GM23338 (cell line): ENCODE measurements at regions not wholly inside any gene's neighbourhood (a gene's known extent, or its start where the extent isn't known, plus 50 kb on each side); places are given as distances from the start of the nearest gene placed in this dataset.

Experiments
- ATAC-seq: fragments of 200-7000 bp; cut with Tn5 transposase; 3 replicates; pipeline ENCODE4 v1.9.1; 2020
- DNase-seq: peaks from one replicate; pipeline ENCODE4 v3.0.0-alpha.2; 2015; ENCODE audit warnings: low spot score
- H2AFZ ChIP-seq: fragments of 200-600 bp; sonication (generic); 2 replicates; pipeline ENCODE4 v1.8.0; 2016; ENCODE audit warnings: antibody characterized with exemption, mild to moderate bottlenecking, moderate library complexity
- H3F3A ChIP-seq: fragments of 200-600 bp; sonication (generic); replicated peaks from 2 replicates; pipeline ENCODE4 v1.8.0; 2017; ENCODE audit warnings: antibody characterized with exemption, mixed run types, low read depth
- H3K27ac ChIP-seq: fragments of 200-600 bp; sonication (generic); 2 replicates; pipeline ENCODE4 v1.6.1; 2016; ENCODE audit warnings: low read depth
- H3K27me3 ChIP-seq: fragments of 200-600 bp; sonication (generic); 2 replicates; pipeline ENCODE4 v1.8.0; 2016; ENCODE audit warnings: mild to moderate bottlenecking, mixed run types, moderate library complexity; ENCODE audit not compliant: insufficient read depth
- H3K36me3 ChIP-seq: fragments of 200-600 bp; sonication (generic); 2 replicates; pipeline ENCODE4 v1.8.0; 2016; ENCODE audit warnings: mild to moderate bottlenecking; ENCODE audit not compliant: insufficient read depth
- H3K4me1 ChIP-seq: fragments of 200-600 bp; sonication (generic); 2 replicates; pipeline ENCODE4 v1.8.0; 2016; ENCODE audit warnings: mild to moderate bottlenecking, moderate library complexity; ENCODE audit not compliant: insufficient read depth
- H3K4me2 ChIP-seq: fragments of 200-600 bp; sonication (generic); 2 replicates; pipeline ENCODE4 v1.7.1; 2017; ENCODE audit warnings: mixed run types
- H3K4me3 ChIP-seq: fragments of 200-600 bp; sonication (generic); 2 replicates; pipeline ENCODE4 v1.6.1; 2016; ENCODE audit warnings: mixed run types
- H3K79me2 ChIP-seq: fragments of 200-600 bp; sonication (generic); replicated peaks from 2 replicates; pipeline ENCODE4 v1.8.0; 2017; ENCODE audit warnings: mild to moderate bottlenecking; ENCODE audit not compliant: insufficient read depth
- H3K9me2 ChIP-seq: fragments of 200-600 bp; sonication (generic); 2 replicates; pipeline ENCODE4 v1.8.0; 2017; ENCODE audit not compliant: insufficient read depth
- H4K20me1 ChIP-seq: fragments of 200-600 bp; sonication (generic); replicated peaks from 2 replicates; pipeline ENCODE4 v1.8.0; 2017; ENCODE audit warnings: mild to moderate bottlenecking; ENCODE audit not compliant: insufficient read depth
- H3K27ac Mint-ChIP-seq: 2 replicates; pipeline ENCODE4 v1.8.0; 2020; ENCODE audit warnings: inconsistent platforms, mild to moderate bottlenecking, moderate library complexity, mixed read lengths
- H3K27me3 Mint-ChIP-seq: 3 replicates; pipeline ENCODE4 v1.8.0; 2022; ENCODE audit warnings: low read depth, mild to moderate bottlenecking, moderate library complexity, mixed read lengths, inconsistent platforms; ENCODE audit not compliant: insufficient read depth, poor library complexity
- H3K36me3 Mint-ChIP-seq: 3 replicates; pipeline ENCODE4 v1.8.0; 2021; ENCODE audit warnings: low read depth, mild to moderate bottlenecking, inconsistent platforms, moderate library complexity, mixed read lengths
- H3K4me1 Mint-ChIP-seq: 3 replicates; pipeline ENCODE4 v1.8.0; 2020; ENCODE audit warnings: mild to moderate bottlenecking, inconsistent platforms, mixed read lengths
- H3K4me3 Mint-ChIP-seq: 3 replicates; pipeline ENCODE4 v1.8.0; 2021; ENCODE audit warnings: moderate library complexity, mild to moderate bottlenecking, inconsistent platforms, mixed read lengths
- H3K9me3 Mint-ChIP-seq: 3 replicates; pipeline ENCODE4 v1.8.0; 2020; ENCODE audit warnings: moderate library complexity, mild to moderate bottlenecking, inconsistent platforms, mixed read lengths
- CREB1 ChIP-seq: fragments of 250-450 bp; sonication (Bioruptor Pico); IDR thresholded peaks from 2 replicates; pipeline ENCODE4 v1.5.0; 2020; ENCODE audit warnings: low read depth, mild to moderate bottlenecking, moderate library complexity
- CTCF ChIP-seq, 2 experiments: fragments of 200-600 bp in 1 of 2; sonication (generic) in 1 of 2; conservative IDR thresholded peaks; 2 replicates each; pipeline versions ENCODE4 v1.5.1 to v1.6.1; 2016 to 2017; ENCODE audit warnings: antibody characterized with exemption in 2 of 2, low read depth in 2 of 2, mild to moderate bottlenecking in 2 of 2, moderate library complexity in 1 of 2
- ETS1 ChIP-seq: IDR thresholded peaks from 2 replicates; pipeline ENCODE4 v1.6.1; 2016; ENCODE audit warnings: antibody characterized with exemption
- EZH2 ChIP-seq: fragments of 200-600 bp; sonication (generic); IDR thresholded peaks from one replicate; pipeline ENCODE4 v1.8.0; 2017; ENCODE audit warnings: antibody characterized with exemption, mild to moderate bottlenecking, low read depth; ENCODE audit not compliant: unreplicated experiment
- EZH2phosphoT487 ChIP-seq: fragments of 200-600 bp; sonication (generic); IDR thresholded peaks from one replicate; pipeline ENCODE4 v1.8.1; 2018; ENCODE audit warnings: antibody characterized with exemption; ENCODE audit not compliant: unreplicated experiment
- JUNB ChIP-seq: IDR thresholded peaks from one replicate; pipeline ENCODE4 v1.6.1; 2016; ENCODE audit warnings: antibody characterized with exemption; ENCODE audit not compliant: unreplicated experiment
- NANOG ChIP-seq: IDR thresholded peaks from 2 replicates; pipeline ENCODE4 v1.6.1; 2016; ENCODE audit warnings: antibody characterized with exemption, borderline replicate concordance
- POLR2AphosphoS5 ChIP-seq: IDR thresholded peaks from 2 replicates; pipeline ENCODE4 v1.6.1; 2016; ENCODE audit warnings: antibody characterized with exemption, low read depth
- REST ChIP-seq: IDR thresholded peaks from one replicate; pipeline ENCODE4 v1.6.1; 2018; ENCODE audit warnings: antibody characterized with exemption; ENCODE audit not compliant: unreplicated experiment
- STAT1 ChIP-seq: IDR thresholded peaks from one replicate; pipeline ENCODE4 v1.6.1; 2016; ENCODE audit warnings: antibody characterized with exemption; ENCODE audit not compliant: unreplicated experiment
- ZNF114 ChIP-seq: fragments of 250-450 bp; sonication (Bioruptor Pico); IDR thresholded peaks from 2 replicates; pipeline ENCODE4 v1.5.0; 2020; ENCODE audit warnings: mild to moderate bottlenecking, moderate library complexity
- ZNF331 ChIP-seq: fragments of 250-450 bp; sonication (Bioruptor Pico); IDR thresholded peaks from 2 replicates; pipeline ENCODE4 v1.5.0; 2020; ENCODE audit warnings: low read depth, mild to moderate bottlenecking, moderate library complexity
- ZNF462 ChIP-seq: fragments of 250-450 bp; sonication (Bioruptor Pico); IDR thresholded peaks from 2 replicates; pipeline ENCODE4 v1.5.0; 2020; ENCODE audit warnings: mild to moderate bottlenecking, moderate library complexity

- ATAC-seq (no peak), DNase-seq (no peak)
- Histone ChIP-seq H3K4me3 (no peak overlapping the region), H3K9me2 (peaks cover 6% of the 10 kb centered on the region; the same call in 1 of the 2 replicates), H3K27me3 (no peaks in the 10 kb centered on the region), H3K36me3 (no peaks in the 10 kb centered on the region), H3K27ac (no peak overlapping the region), H3K79me2 (no peaks in the 10 kb centered on the region), H3F3A (no peaks in the 10 kb centered on the region), H3K4me2 (no peak overlapping the region), H3K4me1 (0 out of 2 replicates have a peak, but pooled peaks cover 7% of the 10 kb centered on the region), H2AFZ (peak overlapping the region; percentile 97), H4K20me1 (no peaks in the 10 kb centered on the region)
- Mint-ChIP-seq H3K27me3 (peaks cover 6% of the 10 kb centered on the region), H3K4me1 (peaks cover 21% of the 10 kb centered on the region), H3K4me3 (no peak overlapping the region), H3K36me3 (no peaks in the 10 kb centered on the region), H3K27ac (no peak overlapping the region), H3K9me3 (peaks cover 6% of the 10 kb centered on the region; the same call in 2 of the 3 replicates)
- TF ChIP-seq REST, result no peak
- no peak for TF ChIP-seq CTCF (conservative IDR thresholded peaks at IDR 0.05; ENCODE audit: low read depth in 2 of 2)
- no peak for TF ChIP-seq ZNF462
- TF ChIP-seq ZNF114, result no peak
- no peak for TF ChIP-seq STAT1
- no peak for TF ChIP-seq EZH2phosphoT487
- no peak for TF ChIP-seq JUNB
- no peak for TF ChIP-seq POLR2AphosphoS5
- TF ChIP-seq ZNF331 (CRISPR knock-in tag), result no peak
- no peak for TF ChIP-seq CREB1 (CRISPR knock-in tag)
- TF ChIP-seq ETS1, result no peak
- TF ChIP-seq EZH2, result no peak
- no peak for TF ChIP-seq NANOG
These were observed 328.9 kb upstream of the TBX3 start for GRCh38 chr12:115012861-115013235.
